NCI-H187 (cell line): ENCODE measurements at regions not wholly inside any gene's neighbourhood (a gene's known extent, or its start where the extent isn't known, plus 50 kb on each side); places are given as distances from the start of the nearest gene placed in this dataset.

Experiments used
- DNase-seq, 2 experiments: peaks; one replicate each; lab custom pipeline; 2025; lab: John Stamatoyannopoulos, UW

DNA sequence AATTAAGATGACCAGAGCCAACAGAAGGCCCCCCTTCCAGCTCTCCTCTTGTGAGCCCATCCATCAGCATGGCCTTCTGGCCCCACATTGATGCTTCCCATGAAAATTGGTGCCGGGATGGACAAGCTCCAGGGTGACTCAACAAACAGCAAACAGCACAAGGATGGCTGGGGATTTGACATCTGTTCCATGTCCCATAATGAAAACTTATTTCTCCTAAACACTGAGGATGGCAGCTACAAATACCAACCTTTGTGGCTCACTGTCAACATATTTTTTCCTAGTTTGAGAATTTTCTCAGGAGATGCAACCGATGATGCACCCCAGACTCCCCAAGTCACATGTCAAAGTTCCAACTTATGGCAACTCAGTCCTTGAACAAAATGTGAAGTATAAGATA, 169.6 kb upstream of the SIX2 start:
- DNase-seq, result no peak

DNA sequence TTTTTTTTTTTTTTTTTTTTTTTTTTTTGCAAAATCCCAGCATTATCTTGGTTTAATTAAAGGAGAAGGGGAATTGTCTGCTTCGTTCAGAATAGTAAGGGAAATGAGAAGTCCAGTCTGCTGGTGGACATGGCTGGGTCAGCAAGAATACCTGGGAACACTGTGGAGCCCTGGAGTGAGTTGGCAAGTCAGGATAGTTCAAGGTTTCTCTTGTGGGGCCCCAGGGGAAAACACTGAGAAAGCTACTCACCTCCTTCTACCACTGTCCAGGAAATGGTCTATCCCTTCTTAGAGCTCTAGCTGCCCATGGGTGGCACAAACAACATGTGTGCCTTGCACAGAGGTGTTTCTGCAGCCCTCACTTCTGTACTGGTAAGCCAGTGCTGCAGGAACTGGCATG, 169.1 kb upstream of the SIX2 start:
- DNase-seq, result no peak

DNA sequence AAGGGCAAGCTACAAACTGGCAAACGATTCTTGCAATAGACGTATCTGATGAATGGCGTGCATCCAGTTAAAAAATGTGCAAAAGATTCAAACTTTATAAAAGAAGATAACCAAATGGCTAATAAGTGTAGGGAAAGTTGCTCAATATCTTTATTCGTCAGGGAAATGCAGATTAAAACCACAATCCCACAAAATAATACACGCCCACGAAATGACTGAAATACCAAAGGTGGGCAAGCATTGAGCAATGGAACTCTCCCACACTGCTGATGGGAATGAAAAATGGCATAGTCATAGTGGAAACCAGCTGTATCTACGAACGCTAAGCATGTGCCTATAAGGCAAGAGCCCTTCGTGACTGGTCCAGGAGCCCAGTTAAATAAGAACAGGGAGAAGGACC, 168.6 kb upstream of the SIX2 start:
- DNase-seq, result no peak

DNA sequence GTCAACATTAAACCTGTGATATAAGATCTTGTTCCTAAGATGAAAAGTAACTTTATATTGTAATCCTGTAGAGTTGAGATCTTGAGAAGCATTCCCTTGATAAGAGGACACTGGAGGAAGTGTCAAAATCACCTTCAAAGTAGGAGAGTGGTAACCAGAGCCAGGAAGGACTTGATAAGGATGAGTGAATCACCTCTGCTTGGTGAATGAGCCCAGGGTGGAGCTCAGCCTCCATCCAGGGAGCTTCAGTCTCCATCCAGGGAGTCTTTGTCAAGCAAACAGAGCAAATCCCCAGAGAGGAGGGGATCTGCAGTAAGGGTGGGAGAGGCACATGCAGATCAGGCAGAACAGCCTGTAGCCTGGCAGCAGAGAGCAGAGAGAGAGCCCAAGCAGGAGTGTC, 167.1 kb upstream of the SIX2 start:
- DNase-seq, result no peak

DNA sequence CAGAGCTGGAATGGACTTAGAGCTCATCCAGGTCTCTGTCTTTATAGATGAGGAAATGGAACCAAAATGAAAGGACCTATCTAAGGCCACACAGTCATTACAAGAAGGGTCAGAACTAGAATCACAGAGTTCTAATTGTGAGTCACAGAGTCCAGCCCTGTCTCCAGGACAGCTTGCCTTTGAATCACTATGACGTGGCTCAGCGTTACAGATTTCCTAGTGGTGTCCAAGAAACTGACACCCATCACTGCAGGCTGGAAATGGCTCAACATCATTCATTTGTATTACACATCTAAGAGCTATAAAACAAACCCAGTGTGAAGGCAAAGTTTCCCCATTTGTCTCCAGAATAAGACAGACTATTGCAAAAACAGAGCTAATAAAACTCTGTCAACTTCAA, 164.3 kb upstream of the SIX2 start:
- no peak for DNase-seq

DNA sequence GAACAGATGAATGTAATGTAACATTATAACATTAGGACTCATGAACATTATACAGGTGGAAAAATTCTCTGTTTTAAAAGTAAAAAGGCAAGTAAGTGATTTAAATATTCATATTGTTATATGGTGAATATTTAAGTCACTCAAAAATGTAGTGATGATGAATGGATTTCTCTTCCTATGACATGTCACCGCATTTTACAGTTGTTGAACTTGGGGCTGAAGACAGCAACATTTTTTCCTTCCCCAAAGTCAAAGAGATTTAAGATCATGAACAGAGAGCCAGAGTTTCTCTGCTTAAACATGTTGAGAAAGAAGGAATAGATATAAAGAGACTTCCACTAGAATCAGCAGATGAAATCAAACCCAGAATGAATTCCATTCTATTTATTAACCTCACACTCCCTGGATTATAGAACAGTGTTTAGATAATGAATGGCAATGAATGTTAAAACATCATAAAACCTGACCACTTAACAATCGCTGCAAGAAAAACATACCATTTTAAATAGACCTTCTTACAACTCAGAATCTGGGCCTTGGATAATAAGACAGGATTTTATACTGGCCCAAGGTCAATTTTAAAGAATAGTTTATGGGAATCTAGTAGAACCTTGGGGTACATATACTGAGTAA, 163.6 kb upstream of the SIX2 start:
- DNase-seq, result no peak

DNA sequence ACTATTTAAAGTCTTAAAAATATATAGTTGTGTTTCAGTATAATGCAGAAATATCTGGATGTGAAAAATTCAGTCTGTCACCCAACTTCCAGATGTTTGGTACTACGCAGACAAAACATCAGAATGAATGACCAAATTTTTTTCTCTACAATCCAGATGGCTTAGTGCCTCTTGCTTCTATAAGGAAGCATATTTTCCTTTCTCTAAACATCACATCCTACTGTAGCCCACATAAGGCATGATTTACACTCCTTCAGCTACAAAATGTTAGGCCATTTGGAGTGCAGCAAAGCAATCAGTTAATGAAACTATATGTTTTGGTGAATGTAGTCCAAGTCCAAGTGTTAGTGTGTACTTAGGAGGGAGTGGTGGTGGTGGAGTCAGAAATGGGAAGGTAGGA, 162.9 kb upstream of the SIX2 start:
- no peak for DNase-seq

DNA sequence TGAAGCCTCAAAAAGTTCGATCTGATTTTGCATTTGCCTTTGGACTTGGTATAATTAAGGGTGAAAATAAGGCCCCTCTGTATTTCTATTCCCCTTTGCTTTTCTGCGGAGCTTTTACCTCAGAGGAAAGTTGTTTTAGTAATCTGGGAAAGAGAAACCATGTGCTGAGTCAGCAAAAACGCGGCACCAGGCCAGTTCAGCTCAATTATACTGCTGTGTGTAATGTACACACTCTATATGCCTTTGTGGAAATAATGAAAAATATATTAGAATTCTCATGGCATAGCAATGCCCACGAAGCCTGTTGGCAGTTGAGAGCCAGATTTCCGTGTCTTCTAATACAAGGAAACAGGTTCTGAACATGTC, 161.9 kb upstream of the SIX2 start:
- no peak for DNase-seq

DNA sequence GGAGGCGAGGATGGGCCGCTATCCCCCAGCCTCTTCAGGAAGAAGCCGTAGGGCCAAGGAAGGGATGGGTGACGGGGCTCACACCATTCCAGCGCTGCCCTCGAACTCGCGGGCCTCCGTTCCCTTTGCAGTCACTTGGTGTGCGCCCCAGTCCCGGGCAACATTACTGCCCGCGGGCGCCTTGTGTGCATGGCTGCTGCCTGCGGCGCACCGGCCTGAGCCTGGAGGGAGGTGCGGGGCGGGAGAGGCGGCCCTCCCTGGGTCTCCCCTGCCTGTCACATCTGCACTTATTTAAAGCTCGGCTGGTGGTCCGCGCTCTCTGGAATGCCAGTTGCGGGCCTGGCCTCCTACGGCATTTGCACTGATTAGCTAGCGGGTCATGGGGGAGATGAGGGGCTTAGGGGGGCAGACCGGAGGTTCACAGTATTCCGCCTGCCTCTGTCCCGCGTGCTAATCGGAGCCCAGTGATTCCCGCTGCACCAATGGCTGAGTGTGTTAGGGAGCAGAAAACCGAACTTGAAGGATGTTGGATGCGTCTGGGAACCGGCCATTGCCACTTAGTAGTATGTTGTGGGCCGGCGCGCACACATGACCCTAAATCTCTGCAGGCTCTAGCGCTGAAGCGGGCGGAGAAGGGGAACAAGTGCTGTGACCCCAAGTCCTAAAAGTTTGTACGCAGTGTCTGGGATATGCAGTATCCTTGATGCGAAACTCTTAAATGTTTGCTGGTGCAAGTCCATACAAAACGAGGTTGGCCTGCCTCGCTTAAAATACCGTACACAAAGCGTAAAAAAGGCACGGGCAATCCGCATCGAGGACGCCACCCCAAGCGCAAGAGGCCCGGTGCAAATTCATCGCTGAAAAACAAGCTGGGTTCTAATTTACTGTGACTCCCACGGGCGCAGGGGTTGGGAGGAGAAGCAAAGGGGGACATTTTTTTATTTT, 161.2 kb upstream of the SIX2 start:
- no peak for DNase-seq

DNA sequence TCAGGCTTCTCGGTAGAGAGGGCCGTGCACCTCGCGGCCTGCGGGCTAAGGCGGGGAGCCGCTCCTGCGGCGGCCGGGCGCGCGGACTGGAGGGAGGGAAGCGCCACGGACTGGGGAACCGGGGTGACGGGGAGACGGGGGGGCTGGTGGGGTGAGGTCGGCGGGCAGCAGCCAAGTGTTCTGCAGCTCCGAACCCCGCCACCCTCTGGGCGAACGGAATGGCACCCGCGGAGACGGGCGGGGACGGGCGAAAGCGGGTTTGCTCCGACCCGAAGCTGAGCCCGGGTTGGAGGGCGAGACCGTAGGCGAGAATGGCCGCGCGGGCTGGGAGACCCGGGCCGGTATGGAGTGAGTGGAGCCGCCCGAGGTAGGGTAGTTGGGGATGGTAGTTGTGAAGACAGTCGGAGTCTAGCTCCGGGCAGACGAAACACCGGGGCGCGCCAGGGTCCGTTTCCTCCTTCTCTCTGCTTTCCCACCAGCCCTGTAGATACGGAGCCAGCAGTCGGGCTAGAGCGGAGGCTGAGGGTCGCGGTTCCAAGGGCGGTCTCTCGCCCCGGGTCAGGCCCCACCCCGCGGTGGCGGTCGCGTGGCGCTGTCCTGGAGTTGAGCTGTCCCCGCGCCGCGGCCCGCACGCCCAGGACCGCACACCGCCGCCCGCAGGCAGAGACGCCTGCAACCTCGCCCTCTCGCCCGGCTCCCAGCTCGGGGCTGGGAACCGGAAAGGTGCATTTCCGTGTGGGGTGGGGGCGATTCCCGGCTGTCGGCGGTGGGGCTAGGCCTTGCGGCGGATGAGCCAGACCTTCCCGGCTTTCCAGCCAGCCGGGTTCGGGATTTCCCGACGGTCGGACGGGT, 160.3 kb upstream of the SIX2 start:
- no peak for DNase-seq

DNA sequence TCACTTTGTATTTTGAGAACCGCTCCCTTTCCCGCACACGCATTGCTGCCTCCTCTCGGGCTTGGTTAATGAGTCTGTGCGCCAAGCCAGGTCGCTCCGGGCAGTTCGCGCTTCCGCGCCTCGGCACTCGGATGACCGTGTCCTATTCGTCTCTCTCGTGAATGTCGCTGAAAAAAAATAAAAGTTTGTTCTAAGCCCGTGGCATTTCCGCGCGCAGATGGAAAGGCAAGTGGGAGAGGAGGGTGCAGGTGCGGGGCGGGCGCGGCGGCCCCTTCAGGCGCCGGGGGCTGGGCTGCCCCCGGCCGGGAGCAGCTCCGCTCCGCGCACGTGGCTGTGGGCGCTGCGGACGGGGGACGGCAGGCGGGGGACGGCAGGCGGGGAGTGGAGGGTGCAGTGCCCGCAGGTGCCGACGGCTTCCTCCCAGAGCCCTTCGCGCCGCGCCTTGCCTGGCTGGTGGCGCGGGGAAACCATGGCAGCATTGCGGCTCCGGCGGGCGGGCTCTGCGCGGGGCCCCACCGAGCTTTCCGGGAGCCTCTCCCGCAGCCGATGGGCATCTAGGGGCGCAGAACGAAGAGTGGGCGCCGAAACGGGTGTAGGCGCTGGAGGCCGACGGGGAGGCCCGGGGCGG, 159.6 kb upstream of the SIX2 start:
- DNase-seq, result peak in 1 of 2 experiments; percentile 7

DNA sequence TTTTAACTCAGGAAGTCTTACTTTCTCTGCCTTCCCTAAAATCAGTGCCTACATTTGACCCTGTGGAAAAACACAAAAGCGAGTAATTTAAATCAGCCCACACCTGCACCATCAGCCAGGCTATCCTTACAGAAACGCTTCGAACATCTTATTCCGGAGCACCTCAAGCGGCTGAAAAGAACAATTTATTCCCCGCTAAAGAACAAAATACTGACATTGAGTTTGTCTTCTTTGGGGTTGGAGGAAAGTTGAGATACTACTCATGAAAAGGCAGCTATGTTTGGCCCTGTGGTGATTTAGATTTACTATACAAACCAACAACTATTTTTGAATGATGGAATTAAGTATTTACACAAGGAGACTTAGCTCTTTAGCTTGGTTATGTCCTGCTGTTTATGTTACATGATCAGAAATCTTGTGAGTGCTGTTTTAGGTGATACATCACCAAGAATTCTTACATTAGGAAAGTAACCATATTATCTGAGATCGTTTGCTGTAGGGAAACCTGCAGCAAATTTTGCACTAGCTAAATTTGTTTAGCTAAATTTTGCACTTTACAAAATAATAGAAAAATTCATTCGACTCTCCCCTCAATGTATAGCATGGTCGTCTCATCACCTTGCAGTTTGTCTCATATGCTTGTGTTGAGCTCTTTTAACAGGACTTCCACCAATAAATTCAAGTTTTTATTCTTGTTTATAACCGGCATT, 158.8 kb upstream of the SIX2 start:
- DNase-seq, result no peak

DNA sequence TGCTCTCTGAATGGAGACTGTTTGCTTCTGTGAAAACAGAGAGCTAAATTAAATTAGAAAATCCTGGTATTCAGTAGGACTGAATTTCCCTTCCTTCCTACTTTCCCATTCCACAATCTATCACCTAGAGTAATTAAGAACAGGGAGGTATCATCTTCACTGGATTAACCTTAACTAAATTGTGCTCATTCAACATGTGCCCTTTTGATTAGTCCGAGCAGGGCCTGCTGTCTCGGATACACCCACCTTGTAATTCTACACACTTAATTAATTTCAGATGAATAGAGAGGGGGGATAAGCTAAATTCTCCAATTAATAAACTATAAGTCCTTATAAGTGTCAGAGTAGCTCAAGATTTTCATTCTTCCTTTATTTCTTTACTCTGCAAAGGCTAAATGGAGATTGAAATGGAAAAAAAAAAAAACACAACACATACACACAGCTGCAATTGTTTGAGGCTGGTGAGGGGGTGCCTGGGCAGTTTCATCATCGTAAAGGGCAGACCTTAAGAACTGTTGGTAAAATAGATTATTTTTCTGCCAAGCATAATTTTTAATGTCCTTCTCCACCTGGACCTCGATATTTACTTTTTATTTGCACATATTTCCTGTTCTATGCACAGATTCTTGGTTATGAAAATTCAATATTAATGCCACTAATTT, 157.1 kb upstream of the SIX2 start:
- no peak for DNase-seq

DNA sequence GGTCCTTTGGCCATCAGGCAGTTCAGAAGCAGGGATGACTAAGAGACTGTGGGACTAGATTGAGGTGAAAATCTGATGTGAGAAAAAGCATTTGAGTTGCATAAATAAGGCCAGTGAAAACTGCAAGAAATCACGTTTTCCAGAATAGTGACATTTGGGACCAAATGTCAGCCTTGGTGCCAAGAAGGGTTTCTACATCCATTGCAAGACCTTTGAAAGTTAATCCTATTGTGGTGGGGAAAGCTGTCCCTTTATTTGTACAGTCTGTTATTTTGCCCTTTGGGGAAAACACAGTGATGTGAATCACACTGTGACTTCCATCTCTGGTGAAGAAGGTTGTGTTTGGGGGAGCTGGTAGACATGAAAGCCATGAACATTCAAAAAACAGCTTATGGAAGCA, 153.5 kb upstream of the SIX2 start:
- DNase-seq, result no peak

DNA sequence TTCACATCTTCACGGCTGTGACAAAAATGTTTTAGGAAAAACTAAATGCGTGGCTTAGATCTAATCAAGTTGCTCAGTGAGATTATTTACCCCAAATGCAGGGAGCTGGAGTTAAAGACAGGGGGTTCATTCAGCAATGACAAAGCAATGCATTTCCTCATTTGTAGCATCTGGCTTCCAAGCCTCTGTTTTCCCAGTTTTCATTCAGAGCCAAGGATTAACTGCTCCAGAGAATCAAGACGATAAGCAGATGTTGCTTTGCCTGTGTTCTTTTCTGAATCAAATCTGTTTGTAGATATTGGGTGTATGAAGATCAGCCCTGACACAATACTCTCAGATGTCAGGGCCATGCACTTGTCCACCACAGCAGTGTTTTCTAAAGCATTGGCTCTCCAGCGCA, 147.4 kb upstream of the SIX2 start:
- no peak for DNase-seq

DNA sequence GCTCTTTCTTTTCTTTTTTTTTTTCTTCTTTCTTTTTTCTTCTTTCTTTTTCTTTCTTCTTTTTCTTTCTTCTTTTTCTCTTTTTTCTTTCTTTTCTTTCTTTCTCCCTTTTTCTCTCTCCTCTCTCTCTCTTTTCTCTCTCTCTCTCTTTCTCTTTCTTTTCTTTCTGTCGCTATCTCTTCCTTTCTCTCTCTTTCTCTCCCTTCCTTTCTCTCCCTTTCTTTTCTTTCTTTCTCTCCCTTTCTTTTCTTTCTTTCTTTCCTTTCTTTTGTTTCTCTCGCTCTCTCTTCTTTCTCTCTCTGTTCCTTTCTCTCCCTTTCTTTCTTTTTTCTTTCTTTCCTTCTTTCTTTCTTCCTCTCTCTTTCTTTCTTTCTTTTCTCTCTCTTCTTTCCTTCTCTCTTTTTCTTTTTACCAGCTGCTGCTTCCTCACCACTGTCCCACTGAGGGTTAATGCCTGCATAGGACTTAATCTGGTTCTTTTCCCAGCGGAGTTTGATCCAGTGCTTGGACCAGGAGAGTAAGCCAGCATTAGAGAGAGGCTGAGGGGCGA, 145.4 kb upstream of the SIX2 start:
- no peak for DNase-seq

DNA sequence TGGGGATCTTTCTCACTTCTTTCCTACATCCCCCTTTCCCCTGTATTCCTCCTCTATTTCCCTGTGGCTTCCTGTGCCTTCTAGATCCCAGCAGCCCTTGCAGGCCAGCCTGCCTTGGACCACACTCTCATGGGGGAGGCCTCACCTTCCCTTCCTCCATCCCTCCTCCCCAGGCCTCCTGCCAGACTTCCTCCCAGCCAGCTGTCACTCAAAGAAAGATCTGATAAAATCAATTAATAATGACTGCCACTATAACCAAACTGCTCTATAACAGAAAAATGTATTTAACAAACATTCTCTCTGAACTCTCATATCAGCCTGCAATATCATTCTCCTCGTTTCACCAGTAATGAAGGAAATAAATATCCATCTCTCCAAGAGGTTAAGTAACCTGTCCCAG, 144.9 kb upstream of the SIX2 start:
- no peak for DNase-seq

DNA sequence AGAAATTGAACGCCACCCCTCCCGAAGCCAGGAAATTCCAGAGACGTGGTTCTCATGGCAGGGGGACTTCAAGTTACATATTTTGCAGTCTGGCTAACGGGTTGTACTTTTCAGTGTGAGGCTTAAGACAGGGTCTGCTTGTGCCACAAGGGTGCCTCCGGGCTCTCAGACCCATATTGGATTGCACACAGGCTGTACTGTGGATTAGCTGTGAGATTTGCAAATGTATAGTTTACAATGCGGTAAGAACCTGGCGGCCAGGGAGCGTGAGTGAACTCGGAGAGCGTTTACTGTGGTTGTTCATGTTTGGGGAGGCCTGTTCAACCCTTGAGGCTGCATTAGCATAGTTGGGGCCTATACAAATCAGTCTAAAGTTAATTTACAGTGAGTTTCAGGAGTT, 143.9 kb upstream of the SIX2 start:
- no peak for DNase-seq

DNA sequence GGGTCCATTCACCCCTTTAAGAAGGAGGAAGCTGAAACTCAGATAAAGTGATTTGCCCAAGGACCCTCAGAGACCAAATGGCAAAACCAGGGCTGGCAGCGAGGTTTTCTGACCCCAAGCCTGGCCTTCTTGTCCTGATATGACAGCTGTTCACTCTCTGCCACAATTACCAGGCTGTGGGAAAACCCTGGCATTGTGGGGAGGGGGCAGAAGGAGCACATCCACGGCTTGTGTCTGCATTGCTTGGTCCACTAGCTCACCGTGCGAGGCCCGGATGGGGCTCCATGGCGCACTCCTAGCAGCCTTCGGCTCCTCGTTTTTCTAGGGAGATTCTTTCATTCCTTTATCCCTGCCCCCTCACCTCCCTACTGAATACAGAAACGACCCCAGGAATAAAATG, 143.4 kb upstream of the SIX2 start:
- no peak for DNase-seq

DNA sequence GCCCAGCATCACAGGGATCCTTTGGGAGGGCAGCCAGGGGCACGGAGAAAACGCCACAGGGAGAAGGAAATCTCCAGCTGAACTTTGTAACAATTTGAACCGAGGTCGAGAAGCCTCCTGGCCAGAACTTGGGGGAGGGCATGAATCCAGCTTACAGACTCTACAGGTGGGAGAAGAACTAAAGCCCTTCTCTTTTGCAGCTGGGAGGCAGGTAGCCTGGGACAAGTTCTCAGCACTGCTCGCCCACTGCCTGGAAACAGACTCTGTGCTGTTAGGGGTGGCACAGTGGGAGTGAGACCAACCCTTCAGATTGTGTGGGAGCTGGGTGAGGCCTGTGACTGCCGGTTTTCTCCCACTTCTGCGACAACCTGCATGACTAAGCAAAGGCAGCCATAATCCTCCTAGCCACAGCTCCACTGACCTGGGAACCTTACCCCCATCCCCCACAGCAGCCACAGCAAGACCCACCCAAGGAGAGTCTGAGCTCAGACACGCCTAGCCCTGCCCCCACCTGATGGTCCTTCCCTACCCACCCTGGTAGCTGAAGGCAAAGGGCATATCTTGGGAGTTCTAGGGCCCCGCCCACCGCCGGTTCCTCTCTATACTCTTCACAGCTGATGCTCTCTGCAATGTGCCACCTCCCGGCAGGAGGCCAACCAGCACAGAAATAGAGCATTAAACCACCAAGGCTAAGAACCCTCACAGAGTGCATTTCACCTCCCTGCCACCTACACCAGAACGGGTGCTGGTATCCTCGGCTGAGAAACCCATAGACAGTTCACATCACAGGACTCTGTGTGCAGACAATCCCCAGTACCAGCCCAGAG, 136.0 kb upstream of the SIX2 start:
- no peak for DNase-seq
